ENCODE measurements at regions not wholly inside any gene's neighbourhood (a gene's known extent, or its start where the extent isn't known, plus 50 kb on each side); places are given as distances from the start of the nearest gene placed in this dataset.

GRCh38 chr10:36351159-36351558, 709.1 kb upstream of the FZD8 start:
- DNase-seq, result no peak

- no peak for DNase-seq
Observed at GRCh38 chr10:36349445-36350078, 707.5 kb upstream of the FZD8 start.

GRCh38 chr10:36345807-36346206, 703.7 kb upstream of the FZD8 start:
- no peak for DNase-seq

- DNase-seq, result no peak
Observed at GRCh38 chr10:36345175-36345533, 703.1 kb upstream of the FZD8 start.

- no peak for DNase-seq
Observed at GRCh38 chr10:36344240-36345174, 702.4 kb upstream of the FZD8 start.

- no peak for DNase-seq
Observed at GRCh38 chr10:36342781-36343180, 700.7 kb upstream of the FZD8 start.

GRCh38 chr10:36341471-36341870, 699.4 kb upstream of the FZD8 start:
- no peak for DNase-seq

GRCh38 chr10:36336315-36336714, 694.2 kb upstream of the FZD8 start:
- DNase-seq, result no peak

GRCh38 chr10:36333446-36333845, 691.4 kb upstream of the FZD8 start:
- no peak for DNase-seq

GRCh38 chr10:36332926-36333325, 690.8 kb upstream of the FZD8 start:
- no peak for DNase-seq

GRCh38 chr10:36331121-36331520, 689.0 kb upstream of the FZD8 start:
- no peak for DNase-seq

- DNase-seq, result no peak
Observed at GRCh38 chr10:36325815-36326214, 683.7 kb upstream of the FZD8 start.

- DNase-seq, result no peak
Observed at GRCh38 chr10:36324831-36325230, 682.7 kb upstream of the FZD8 start.

GRCh38 chr10:36313142-36313541, 671.0 kb upstream of the FZD8 start:
- no peak for DNase-seq

GRCh38 chr10:36303896-36304295, 661.8 kb upstream of the FZD8 start:
- no peak for DNase-seq

GRCh38 chr10:36302086-36302485, 660.0 kb upstream of the FZD8 start:
- DNase-seq, result no peak

GRCh38 chr10:36301539-36301938, 659.4 kb upstream of the FZD8 start:
- no peak for DNase-seq

GRCh38 chr10:36301139-36301538, 659.0 kb upstream of the FZD8 start:
- DNase-seq, result no peak

- DNase-seq, result no peak
Observed at GRCh38 chr10:36283827-36284226, 641.7 kb upstream of the FZD8 start.

- DNase-seq, result no peak
Observed at GRCh38 chr10:36281831-36282331, 639.8 kb upstream of the FZD8 start.

- DNase-seq, result no peak
Observed at GRCh38 chr10:36280890-36281499, 638.9 kb upstream of the FZD8 start.

- no peak for DNase-seq
Observed at GRCh38 chr10:36280321-36280741, 638.2 kb upstream of the FZD8 start.

- DNase-seq, result no peak
Observed at GRCh38 chr10:36278176-36278575, 636.1 kb upstream of the FZD8 start.

- no peak for DNase-seq
Observed at GRCh38 chr10:36277459-36277858, 635.4 kb upstream of the FZD8 start.

Measured in OCI-M1 (cell line).